HepG2 (cell line): ENCODE measurements at regions not wholly inside any gene's neighbourhood (a gene's known extent, or its start where the extent isn't known, plus 50 kb on each side); places are given as distances from the start of the nearest gene placed in this dataset.

Experiments
- ATAC-seq: fragments of 200-7000 bp; cut with Tn5 transposase; 3 replicates; pipeline ENCODE4 v1.9.1; 2020; ENCODE audit warnings: mild to moderate bottlenecking, moderate library complexity
- BruUV-seq: library from RNA; stranded (reverse); fragments of 400-500 nt; replicated peaks from 2 replicates; lab custom pipeline; 2021; lab: Mats Ljungman, UMichigan
- CTCF ChIA-PET: fragments of 300-600 bp; formaldehyde crosslinking; extraction: SDS; loops from one replicate; lab custom pipeline; 2021; ENCODE audit warnings: low total read pairs, inconsistent platforms, low intra/inter-chr PET ratio; lab: Yijun Ruan, JAX
- POLR2A ChIA-PET: fragments of 350-600 bp; sonication (Branson Sonifier 250); formaldehyde crosslinking; loops from one replicate; lab custom pipeline; 2020; ENCODE audit warnings: antibody characterized with exemption, inconsistent platforms; lab: Yijun Ruan, JAX
- DNase-seq: peaks from one replicate; pipeline ENCODE4 v3.0.0-alpha.2; 2015; ENCODE audit warnings: low spot score
- FAIRE-seq: peaks from 3 replicates; lab custom pipeline; 2011; peaks lifted over from hg19 to GRCh38; lab: Jason Lieb, UNC
- H2AFZ ChIP-seq: one replicate; pipeline ENCODE4 v1.6.1; 2011; ENCODE audit warnings: low read length, inconsistent platforms
- H3K27ac ChIP-seq: fragments of 300-600 bp; 3 replicates; pipeline ENCODE4 v1.8.0; 2011; ENCODE audit warnings: mixed run types, mild to moderate bottlenecking, mixed read lengths, low read length, inconsistent platforms; ENCODE audit not compliant: insufficient read depth; ENCODE audit errors: extremely low read length
- H3K27me3 ChIP-seq, 2 experiments: fragments of 200-600 bp in 1 of 2; 2 replicates in 1 of 2; 3 replicates in 1 of 2; pipeline versions ENCODE4 v1.6.0 to v1.8.0; 2011; ENCODE audit warnings: low read length in 2 of 2, mild to moderate bottlenecking in 2 of 2, moderate library complexity in 2 of 2, inconsistent platforms in 1 of 2; ENCODE audit not compliant: insufficient read depth in 2 of 2, control insufficient read depth in 1 of 2
- H3K36me3 ChIP-seq, 2 experiments: fragments of 200-600 bp in 1 of 2; replicated peaks in 1 of 2; 2 replicates in 1 of 2; 3 replicates in 1 of 2; pipeline versions ENCODE4 v1.5.1 to v1.8.0; 2011; ENCODE audit warnings: low read length in 2 of 2, inconsistent platforms in 1 of 2; ENCODE audit not compliant: insufficient read depth in 2 of 2, control insufficient read depth in 1 of 2
- H3K4me1 ChIP-seq: 2 replicates; pipeline ENCODE4 v1.5.1; 2012; ENCODE audit warnings: low read length, inconsistent platforms; ENCODE audit not compliant: insufficient read depth
- H3K4me2 ChIP-seq: 2 replicates; pipeline ENCODE4 v1.6.0; 2011; ENCODE audit warnings: low read depth, low read length, inconsistent platforms
- H3K4me3 ChIP-seq, 3 experiments: fragments of 200-600 bp in 1 of 3; sonication (generic), shearing (Covaris generic) in 1 of 3; replicated peaks in 1 of 3; 2 replicates each; pipeline ENCODE4 v1.5.1; 2011 to 2016; ENCODE audit warnings: low read length in 3 of 3, inconsistent platforms in 2 of 3, low read depth in 2 of 3, mild to moderate bottlenecking in 2 of 3, control low read depth in 1 of 3, mixed read lengths in 1 of 3; ENCODE audit not compliant: insufficient read depth in 1 of 3
- H3K79me2 ChIP-seq: one replicate; pipeline ENCODE4 v1.6.1; 2011; ENCODE audit warnings: low read length, inconsistent platforms; ENCODE audit not compliant: insufficient read depth
- H3K9ac ChIP-seq: 2 replicates; pipeline ENCODE4 v1.6.0; 2011; ENCODE audit warnings: mild to moderate bottlenecking, low read depth, low read length, inconsistent platforms; ENCODE audit not compliant: insufficient read depth
- H3K9me3 ChIP-seq: 2 replicates; pipeline ENCODE4 v1.5.1; 2012; ENCODE audit warnings: mild to moderate bottlenecking, low read length
- H4K20me1 ChIP-seq: 2 replicates; pipeline ENCODE4 v1.6.0; 2011; ENCODE audit warnings: inconsistent platforms, mild to moderate bottlenecking, low read length, moderate library complexity; ENCODE audit not compliant: insufficient read depth
- ARID2 ChIP-seq: sonication (generic); formaldehyde crosslinking; IDR thresholded peaks from 2 replicates; pipeline ENCODE4 v1.8.1; 2022; ENCODE audit warnings: mild to moderate bottlenecking, missing genetic modification reagents, borderline replicate concordance
- FOXP1 ChIP-seq, 2 experiments: fragments of 450-650 bp in 1 of 2; IDR thresholded peaks; 2 replicates each; pipeline ENCODE4 v1.6.1; 2017 to 2018; ENCODE audit warnings: antibody characterized with exemption in 1 of 2
- GATAD1 ChIP-seq: IDR thresholded peaks from 2 replicates; pipeline ENCODE4 v1.6.1; 2016; ENCODE audit warnings: missing genetic modification reagents, missing compliant biosample characterization
- JUNB ChIP-seq: sonication (generic); formaldehyde crosslinking; IDR thresholded peaks from 2 replicates; pipeline ENCODE4 v1.8.0; 2022; ENCODE audit warnings: missing genetic modification reagents, mild to moderate bottlenecking, borderline replicate concordance
- STAG1 ChIP-seq: sonication (generic); formaldehyde crosslinking; IDR thresholded peaks from 2 replicates; pipeline ENCODE4 v1.4.0; 2020; ENCODE audit warnings: missing genetic modification reagents
- ZNF234 ChIP-seq: sonication (generic); formaldehyde crosslinking; conservative IDR thresholded peaks from 2 replicates; pipeline ENCODE4 v1.5.1; 2020; ENCODE audit warnings: mild to moderate bottlenecking, missing genetic modification reagents
- ZNF558 ChIP-seq: sonication (generic); formaldehyde crosslinking; IDR thresholded peaks from 2 replicates; pipeline ENCODE4 v1.9.0; 2022; ENCODE audit warnings: mild to moderate bottlenecking, missing genetic modification reagents, borderline replicate concordance
- ZNF660 ChIP-seq: sonication (generic); formaldehyde crosslinking; IDR thresholded peaks from 2 replicates; pipeline ENCODE4 v1.5.1; 2020; ENCODE audit warnings: mild to moderate bottlenecking, low read depth, missing genetic modification reagents, borderline replicate concordance
- WGBS: methylation state at CpG from one replicate; pipeline ENCODE4 v1.1.6; 2017; ENCODE audit warnings: low lambda C conversion rate; 5-methylcytosine and 5-hydroxymethylcytosine counted together
- in situ Hi-C: cut with HindIII; loops from 2 replicates; pipeline ENCODE4 v1.10.0; 2017; ENCODE audit warnings: low pct_unique_long_range_greater_than_20kb; ENCODE audit not compliant: extremely low pct_ligation_motif_present
- intact Hi-C: fragments of 100-400 bp; cut with micrococcal nuclease; formaldehyde crosslinking; loops from one replicate; pipeline ENCODE4 v1.10.0; 2022; ENCODE audit not compliant: unreplicated experiment
- TF ChIP-seq, protein P1 (sequence below): sonication (generic); formaldehyde crosslinking; IDR thresholded peaks from 2 replicates; pipeline ENCODE4 v1.4.0; 2020; ENCODE audit warnings: missing genetic modification reagents, borderline replicate concordance
- TF ChIP-seq, protein P2 (sequence below): sonication (generic); formaldehyde crosslinking; IDR thresholded peaks from 2 replicates; pipeline ENCODE4 v1.5.0; 2020; ENCODE audit warnings: missing genetic modification reagents
- TF ChIP-seq, protein P3 (sequence below): sonication (generic); formaldehyde crosslinking; IDR thresholded peaks from 2 replicates; pipeline ENCODE4 v1.5.0; 2020; ENCODE audit warnings: missing genetic modification reagents
- TF ChIP-seq, protein P4 (sequence below), 2 experiments: fragments of 450-650 bp in 1 of 2; sonication (generic) in 1 of 2; formaldehyde crosslinking; IDR thresholded peaks; 2 replicates each; pipeline versions ENCODE4 v1.5.0 to v1.8.0; 2020 to 2022; ENCODE audit warnings: mild to moderate bottlenecking in 1 of 2, missing genetic modification reagents in 1 of 2

DNA sequence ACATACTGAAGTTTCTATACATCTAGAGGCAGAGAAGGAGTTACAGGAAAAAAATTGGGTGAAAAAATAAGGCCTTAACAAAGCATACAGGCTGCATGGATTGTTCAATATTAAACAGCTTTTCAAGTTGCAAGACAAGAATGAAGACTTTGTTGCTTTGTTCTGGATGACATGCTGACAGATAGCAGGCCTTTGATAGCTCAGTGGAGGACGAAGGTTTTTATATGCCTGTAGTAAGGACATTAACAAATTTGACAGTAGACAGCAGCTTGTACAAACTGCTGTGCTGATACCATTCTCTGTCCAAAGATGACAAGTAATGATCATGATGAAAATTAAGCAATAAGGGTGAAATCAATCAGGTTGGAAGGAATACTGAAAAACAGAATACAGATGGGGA is 309.9 kb downstream of the NKX6-1 start:
- POLR2A ChIA-PET: no interaction called here
- no peak for DNase-seq
- WGBS: 0% methylated on average over 1 of the region's 1 CpG
- in situ Hi-C loops: no loop called here
- no TSS peak for BruUV-seq
- Histone ChIP-seq H3K4me3 (no peak overlapping the region), H2AFZ (no peak overlapping the region), H3K79me2 (no peaks in the 10 kb centered on the region), H3K4me2 (no peak overlapping the region), H3K27me3 (no peaks in the 10 kb centered on the region), H3K36me3 (no peaks in the 10 kb centered on the region), H3K27ac (no peak overlapping the region), H3K9me3 (no peaks in the 10 kb centered on the region), H3K9ac (no peak overlapping the region), H3K4me1 (no peaks in the 10 kb centered on the region), H4K20me1 (no peaks in the 10 kb centered on the region)
- FAIRE-seq: no peak
- CTCF ChIA-PET: no interaction called here
- no peak for ATAC-seq
- intact Hi-C loops: no loop called here
- TF ChIP-seq, protein P1, sequence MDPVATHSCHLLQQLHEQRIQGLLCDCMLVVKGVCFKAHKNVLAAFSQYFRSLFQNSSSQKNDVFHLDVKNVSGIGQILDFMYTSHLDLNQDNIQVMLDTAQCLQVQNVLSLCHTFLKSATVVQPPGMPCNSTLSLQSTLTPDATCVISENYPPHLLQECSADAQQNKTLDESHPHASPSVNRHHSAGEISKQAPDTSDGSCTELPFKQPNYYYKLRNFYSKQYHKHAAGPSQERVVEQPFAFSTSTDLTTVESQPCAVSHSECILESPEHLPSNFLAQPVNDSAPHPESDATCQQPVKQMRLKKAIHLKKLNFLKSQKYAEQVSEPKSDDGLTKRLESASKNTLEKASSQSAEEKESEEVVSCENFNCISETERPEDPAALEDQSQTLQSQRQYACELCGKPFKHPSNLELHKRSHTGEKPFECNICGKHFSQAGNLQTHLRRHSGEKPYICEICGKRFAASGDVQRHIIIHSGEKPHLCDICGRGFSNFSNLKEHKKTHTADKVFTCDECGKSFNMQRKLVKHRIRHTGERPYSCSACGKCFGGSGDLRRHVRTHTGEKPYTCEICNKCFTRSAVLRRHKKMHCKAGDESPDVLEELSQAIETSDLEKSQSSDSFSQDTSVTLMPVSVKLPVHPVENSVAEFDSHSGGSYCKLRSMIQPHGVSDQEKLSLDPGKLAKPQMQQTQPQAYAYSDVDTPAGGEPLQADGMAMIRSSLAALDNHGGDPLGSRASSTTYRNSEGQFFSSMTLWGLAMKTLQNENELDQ (CRISPR knock-in tag): no peak
- TF ChIP-seq ZNF558 (CRISPR knock-in tag) (no peak), ARID2 (no peak), FOXP1 (IDR thresholded peaks at IDR 0.05) (no peak), FOXP1 (CRISPR knock-in tag; IDR thresholded peaks at IDR 0.05) (no peak), ZNF234 (CRISPR knock-in tag) (no peak), ZNF660 (CRISPR knock-in tag) (no peak), STAG1 (CRISPR knock-in tag) (no peak), GATAD1 (CRISPR knock-in tag) (no peak), JUNB (CRISPR knock-in tag) (no peak)
- TF ChIP-seq, protein P2, sequence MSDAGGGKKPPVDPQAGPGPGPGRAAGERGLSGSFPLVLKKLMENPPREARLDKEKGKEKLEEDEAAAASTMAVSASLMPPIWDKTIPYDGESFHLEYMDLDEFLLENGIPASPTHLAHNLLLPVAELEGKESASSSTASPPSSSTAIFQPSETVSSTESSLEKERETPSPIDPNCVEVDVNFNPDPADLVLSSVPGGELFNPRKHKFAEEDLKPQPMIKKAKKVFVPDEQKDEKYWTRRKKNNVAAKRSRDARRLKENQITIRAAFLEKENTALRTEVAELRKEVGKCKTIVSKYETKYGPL (CRISPR knock-in tag): no peak
- TF ChIP-seq, protein P3, sequence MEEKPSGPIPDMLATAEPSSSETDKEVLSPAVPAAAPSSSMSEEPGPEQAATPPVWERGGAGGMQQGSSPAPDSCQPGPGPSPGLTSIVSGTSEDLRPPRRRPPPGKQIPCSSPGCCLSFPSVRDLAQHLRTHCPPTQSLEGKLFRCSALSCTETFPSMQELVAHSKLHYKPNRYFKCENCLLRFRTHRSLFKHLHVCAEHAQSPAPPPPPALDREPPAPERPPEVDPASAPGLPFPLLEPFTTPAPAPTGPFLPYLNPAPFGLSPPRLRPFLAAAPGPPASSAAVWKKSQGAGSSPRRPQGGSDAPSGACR (CRISPR knock-in tag): no peak
- TF ChIP-seq, protein P4, sequence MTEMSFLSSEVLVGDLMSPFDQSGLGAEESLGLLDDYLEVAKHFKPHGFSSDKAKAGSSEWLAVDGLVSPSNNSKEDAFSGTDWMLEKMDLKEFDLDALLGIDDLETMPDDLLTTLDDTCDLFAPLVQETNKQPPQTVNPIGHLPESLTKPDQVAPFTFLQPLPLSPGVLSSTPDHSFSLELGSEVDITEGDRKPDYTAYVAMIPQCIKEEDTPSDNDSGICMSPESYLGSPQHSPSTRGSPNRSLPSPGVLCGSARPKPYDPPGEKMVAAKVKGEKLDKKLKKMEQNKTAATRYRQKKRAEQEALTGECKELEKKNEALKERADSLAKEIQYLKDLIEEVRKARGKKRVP (CRISPR knock-in tag; IDR thresholded peaks at IDR 0.05): no peak
